Ovary (tissue), 3 donors: ENCODE measurements at regions not wholly inside any gene's neighbourhood (a gene's known extent, or its start where the extent isn't known, plus 50 kb on each side); places are given as distances from the start of the nearest gene placed in this dataset.

Source experiments
- CTCF ChIP-seq, 3 donors: fragments of 450-650 bp in 2 of 3; fragments of 200-600 bp in 1 of 3; IDR thresholded peaks; one replicate each; pipeline versions ENCODE4 v1.5.1 to v1.8.0; 2016 to 2022; ENCODE audit warnings: antibody characterized with exemption in 3 of 3, mild to moderate bottlenecking in 1 of 3
- POLR2A ChIP-seq: fragments of 450-650 bp; IDR thresholded peaks from one replicate; pipeline ENCODE4 v1.6.1; 2017; ENCODE audit warnings: antibody characterized with exemption, mild to moderate bottlenecking, moderate library complexity
- donor health status: DM: no; HTN: no; CAD: no.

GRCh38 chr9:14380061-14380836, 66.3 kb upstream of the NFIB start:
- TF ChIP-seq CTCF (IDR thresholded peaks at IDR 0.05) (no peak), POLR2A (no peak)
